ENCODE measurements at regions not wholly inside any gene's neighbourhood (a gene's known extent, or its start where the extent isn't known, plus 50 kb on each side); places are given as distances from the start of the nearest gene placed in this dataset.

DNA sequence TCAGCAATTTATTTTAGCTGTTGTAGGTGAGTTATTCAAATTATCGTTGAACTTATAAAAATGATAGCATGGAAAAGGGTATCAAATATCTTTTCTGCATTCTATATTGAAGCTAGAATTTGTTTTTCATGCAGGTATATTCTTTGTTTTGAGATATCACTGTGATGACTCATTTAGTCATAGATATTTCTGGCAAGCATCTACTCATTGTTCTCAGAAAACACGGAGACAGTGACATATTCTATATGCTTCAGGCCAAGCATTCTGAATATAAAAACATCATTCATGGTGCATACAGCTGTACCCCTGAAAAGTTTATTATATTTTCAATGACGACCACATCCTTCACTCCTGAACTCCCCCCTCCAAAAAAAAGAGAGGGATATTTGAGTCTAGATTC, 150.3 kb upstream of the GRIA1 start:
- DNase-seq (no peak), ATAC-seq (ENCODE audit: insufficient read depth, low FRiP score) (no peak)
- 77 to 91% methylated on average over 3 of the region's 3 CpGs for WGBS, 2 donors
- no peaks in the 10 kb centered on the region for H3K4me1 ChIP-seq (ENCODE audit: control insufficient read depth in 5 of 5, insufficient read depth in 5 of 5, low read length in 5 of 5)
- H3K27me3 ChIP-seq (ENCODE audit: control insufficient read depth in 3 of 3, insufficient read depth in 3 of 3, low read length in 2 of 3) = no peaks in the 10 kb centered on the region
- H3K36me3 ChIP-seq (ENCODE audit: control insufficient read depth in 4 of 4, insufficient read depth in 4 of 4, low read length in 4 of 4) = no peaks in the 10 kb centered on the region
- H3K9me3 ChIP-seq (ENCODE audit: control insufficient read depth in 4 of 4, insufficient read depth in 3 of 4, low read length in 3 of 4) = no peaks in the 10 kb centered on the region
- H3K4me3 ChIP-seq = no peak overlapping the region
- TF ChIP-seq, protein P1, sequence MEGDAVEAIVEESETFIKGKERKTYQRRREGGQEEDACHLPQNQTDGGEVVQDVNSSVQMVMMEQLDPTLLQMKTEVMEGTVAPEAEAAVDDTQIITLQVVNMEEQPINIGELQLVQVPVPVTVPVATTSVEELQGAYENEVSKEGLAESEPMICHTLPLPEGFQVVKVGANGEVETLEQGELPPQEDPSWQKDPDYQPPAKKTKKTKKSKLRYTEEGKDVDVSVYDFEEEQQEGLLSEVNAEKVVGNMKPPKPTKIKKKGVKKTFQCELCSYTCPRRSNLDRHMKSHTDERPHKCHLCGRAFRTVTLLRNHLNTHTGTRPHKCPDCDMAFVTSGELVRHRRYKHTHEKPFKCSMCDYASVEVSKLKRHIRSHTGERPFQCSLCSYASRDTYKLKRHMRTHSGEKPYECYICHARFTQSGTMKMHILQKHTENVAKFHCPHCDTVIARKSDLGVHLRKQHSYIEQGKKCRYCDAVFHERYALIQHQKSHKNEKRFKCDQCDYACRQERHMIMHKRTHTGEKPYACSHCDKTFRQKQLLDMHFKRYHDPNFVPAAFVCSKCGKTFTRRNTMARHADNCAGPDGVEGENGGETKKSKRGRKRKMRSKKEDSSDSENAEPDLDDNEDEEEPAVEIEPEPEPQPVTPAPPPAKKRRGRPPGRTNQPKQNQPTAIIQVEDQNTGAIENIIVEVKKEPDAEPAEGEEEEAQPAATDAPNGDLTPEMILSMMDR (IDR thresholded peaks at IDR 0.05; ENCODE audit: control extremely low read depth, extremely low read depth) = no peak
- no peak overlapping the region for H3K27ac ChIP-seq (ENCODE audit: low read depth in 1 of 2, low read length in 1 of 2)
- H3K9ac ChIP-seq (ENCODE audit: insufficient read depth in 1 of 2, low read length in 2 of 2) = no peak overlapping the region

DNA sequence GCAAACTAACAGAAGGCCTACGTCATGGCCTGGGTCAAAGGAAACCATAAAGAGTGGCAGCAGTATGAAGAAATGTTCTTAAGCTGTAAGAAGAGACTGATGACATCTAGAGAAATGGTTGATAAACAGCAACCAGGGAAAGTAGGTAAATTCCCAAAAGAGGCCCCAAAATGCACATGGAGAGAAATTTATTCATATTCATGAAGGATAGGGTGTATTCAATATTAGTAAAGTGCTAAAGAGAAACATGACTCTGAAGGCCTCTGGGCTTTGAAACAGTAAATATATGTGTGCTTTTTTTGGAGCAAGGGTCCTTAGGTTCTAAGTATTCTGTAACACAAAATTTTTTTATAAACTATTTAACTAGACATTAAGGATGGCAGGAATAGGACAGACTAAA, 149.7 kb upstream of the GRIA1 start:
- H3K9ac ChIP-seq (ENCODE audit: insufficient read depth in 1 of 2, low read length in 2 of 2) = no peak overlapping the region
- no peaks in the 10 kb centered on the region for H3K36me3 ChIP-seq (ENCODE audit: control insufficient read depth in 4 of 4, insufficient read depth in 4 of 4, low read length in 4 of 4)
- DNase-seq (no peak), ATAC-seq (ENCODE audit: insufficient read depth, low FRiP score) (no peak)
- no peaks in the 10 kb centered on the region for H3K9me3 ChIP-seq (ENCODE audit: control insufficient read depth in 4 of 4, insufficient read depth in 3 of 4, low read length in 3 of 4)
- no peaks in the 10 kb centered on the region for H3K27me3 ChIP-seq (ENCODE audit: control insufficient read depth in 3 of 3, insufficient read depth in 3 of 3, low read length in 2 of 3)
- H3K4me3 ChIP-seq = no peak overlapping the region
- H3K27ac ChIP-seq (ENCODE audit: low read depth in 1 of 2, low read length in 1 of 2) = no peak overlapping the region
- TF ChIP-seq, protein P1 (IDR thresholded peaks at IDR 0.05; ENCODE audit: control extremely low read depth, extremely low read depth) = no peak
- no peaks in the 10 kb centered on the region for H3K4me1 ChIP-seq (ENCODE audit: control insufficient read depth in 5 of 5, insufficient read depth in 5 of 5, low read length in 5 of 5)
- WGBS, 2 donors = 81 to 88% methylated on average over 1 of the region's 1 CpG

DNA sequence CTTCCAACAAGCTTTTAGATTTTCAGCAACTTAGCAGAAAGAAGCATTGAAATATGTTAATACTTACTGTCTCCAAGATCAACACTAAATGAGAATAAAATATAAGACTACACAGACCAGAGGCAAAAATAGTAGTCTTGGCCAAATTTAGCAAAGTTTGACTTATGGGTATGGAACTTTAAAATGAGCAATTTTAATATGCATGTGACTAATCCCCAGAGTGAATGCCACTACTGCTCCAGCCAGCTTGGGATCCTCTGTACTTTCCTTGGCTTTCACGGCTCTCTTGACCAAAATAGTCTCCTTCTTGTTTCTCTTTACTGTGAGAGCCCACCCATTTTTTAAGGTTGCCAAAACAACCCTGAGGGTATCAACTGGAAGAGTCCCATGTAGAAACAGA, 148.0 kb upstream of the GRIA1 start:
- Histone ChIP-seq H3K27me3 (ENCODE audit: control insufficient read depth in 3 of 3, insufficient read depth in 3 of 3, low read length in 2 of 3) (no peaks in the 10 kb centered on the region), H3K4me1 (ENCODE audit: control insufficient read depth in 5 of 5, insufficient read depth in 5 of 5, low read length in 5 of 5) (no peaks in the 10 kb centered on the region), H3K4me3 (no peak overlapping the region), H3K27ac (ENCODE audit: low read depth in 1 of 2, low read length in 1 of 2) (no peak overlapping the region), H3K36me3 (ENCODE audit: control insufficient read depth in 4 of 4, insufficient read depth in 4 of 4, low read length in 4 of 4) (no peaks in the 10 kb centered on the region), H3K9ac (ENCODE audit: insufficient read depth in 1 of 2, low read length in 2 of 2) (no peak overlapping the region), H3K9me3 (ENCODE audit: control insufficient read depth in 4 of 4, insufficient read depth in 3 of 4, low read length in 3 of 4) (no peaks in the 10 kb centered on the region)
- DNase-seq = no peak
- whole genome bisulfite sequencing, 2 donors = 66 to 74% methylated on average over 1 of the region's 1 CpG
- TF ChIP-seq, protein P1 (IDR thresholded peaks at IDR 0.05; ENCODE audit: control extremely low read depth, extremely low read depth) = no peak
- no peak for ATAC-seq (ENCODE audit: insufficient read depth, low FRiP score)

DNA sequence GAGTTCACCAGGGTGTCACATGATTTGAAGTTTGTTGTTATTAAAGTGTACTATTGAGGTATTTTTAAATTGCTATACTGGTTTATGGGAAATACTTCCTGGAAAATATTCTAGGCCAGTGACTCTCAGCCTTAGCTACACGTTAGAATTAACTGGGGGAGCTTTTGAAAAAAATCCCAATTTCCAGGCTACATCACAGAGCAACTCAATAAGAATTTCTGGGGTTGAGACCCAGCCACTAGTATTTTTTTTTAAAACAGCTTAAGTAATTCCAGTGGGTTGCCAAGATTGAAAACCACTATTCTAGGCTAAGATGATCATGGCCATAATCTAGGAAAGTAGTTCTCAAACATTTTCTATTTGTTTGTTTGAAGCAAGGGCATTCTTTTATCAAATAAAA, 142.9 kb upstream of the GRIA1 start:
- Histone ChIP-seq H3K9me3 (ENCODE audit: control insufficient read depth in 4 of 4, insufficient read depth in 3 of 4, low read length in 3 of 4) (no peaks in the 10 kb centered on the region), H3K9ac (ENCODE audit: insufficient read depth in 1 of 2, low read length in 2 of 2) (no peak overlapping the region), H3K4me3 (no peak overlapping the region), H3K27ac (ENCODE audit: low read depth in 1 of 2, low read length in 1 of 2) (no peak overlapping the region), H3K36me3 (ENCODE audit: control insufficient read depth in 4 of 4, insufficient read depth in 4 of 4, low read length in 4 of 4) (no peaks in the 10 kb centered on the region), H3K27me3 (ENCODE audit: control insufficient read depth in 3 of 3, insufficient read depth in 3 of 3, low read length in 2 of 3) (peaks cover 0 to under 1% (median 0%) of the 10 kb centered on the region in 3 donors), H3K4me1 (ENCODE audit: control insufficient read depth in 5 of 5, insufficient read depth in 5 of 5, low read length in 5 of 5) (no peaks in the 10 kb centered on the region)
- TF ChIP-seq, protein P1 (IDR thresholded peaks at IDR 0.05; ENCODE audit: control extremely low read depth, extremely low read depth) = no peak
- DNase-seq (no peak), ATAC-seq (ENCODE audit: insufficient read depth, low FRiP score) (no peak)
- WGBS, 2 donors = 28 to 53% methylated on average over 1 of the region's 1 CpG

All from lung (tissue), 11 donors.